HCT116 (cell line): ENCODE measurements at regions not wholly inside any gene's neighbourhood (a gene's known extent, or its start where the extent isn't known, plus 50 kb on each side); places are given as distances from the start of the nearest gene placed in this dataset.

Experiments used
- ATAC-seq: fragments of 200-7000 bp; cut with Tn5 transposase; 2 replicates; pipeline ENCODE4 v1.9.1; 2020; ENCODE audit warnings: mild to moderate bottlenecking, moderate library complexity
- BruUV-seq: library from RNA; stranded (reverse); fragments of 400-500 nt; replicated peaks from 2 replicates; lab custom pipeline; 2021; lab: Mats Ljungman, UMichigan
- CTCF ChIA-PET: fragments of 300-600 bp; sonication (Branson Sonifier 250); formaldehyde crosslinking; loops from one replicate; lab custom pipeline; 2021; ENCODE audit warnings: antibody characterized with exemption; lab: Charles Lee
- POLR2A ChIA-PET: fragments of 300-600, 350-600 bp; sonication (Branson Sonifier 250); formaldehyde crosslinking; loops from one replicate; lab custom pipeline; 2021; ENCODE audit warnings: antibody characterized with exemption; lab: Charles Lee
- RAD21 ChIA-PET, 2 experiments: fragments of 300-600 bp; sonication (Branson Sonifier 250); formaldehyde crosslinking; loops; one replicate each; lab custom pipeline; 2023; ENCODE audit warnings: low total read pairs in 2 of 2; ENCODE audit not compliant: uncharacterized antibody in 2 of 2, unreplicated experiment in 2 of 2, low non-redundant PET in 1 of 2; lab: Charles Lee
- DNase-seq: peaks from one replicate; pipeline ENCODE4 v3.0.0-alpha.2; 2010; ENCODE audit warnings: low read depth, low spot score
- H2AFZ ChIP-seq: fragments of 200-600 bp; shearing (Covaris generic), sonication (generic); 2 replicates; pipeline ENCODE4 v1.6.1; 2017; ENCODE audit warnings: low read depth, mixed run types, mixed read lengths, antibody characterized with exemption, low read length; ENCODE audit not compliant: poor library complexity, severe bottlenecking
- H3K27ac ChIP-seq: 2 replicates; pipeline ENCODE4 v1.5.1; 2012; ENCODE audit warnings: low read depth, low read length
- H3K27me3 ChIP-seq: fragments of 200-600 bp; sonication (generic); 2 replicates; pipeline ENCODE4 v1.6.1; 2016; ENCODE audit warnings: mixed run types, low read length, mixed read lengths; ENCODE audit not compliant: insufficient read depth
- H3K36me3 ChIP-seq, 2 experiments: fragments of 200-500 bp in 1 of 2; fragments of 200-600 bp in 1 of 2; sonication (Bioruptor generic) in 1 of 2; sonication (generic) in 1 of 2; 2 replicates each; pipeline versions ENCODE4 v1.5.1 to v1.6.1; 2014 to 2016; ENCODE audit warnings: low read length in 2 of 2, inconsistent platforms in 1 of 2, mixed read lengths in 1 of 2, mixed run types in 1 of 2; ENCODE audit not compliant: insufficient read depth in 2 of 2, control insufficient read depth in 1 of 2
- H3K4me1 ChIP-seq, 2 experiments: fragments of 200-600 bp in 1 of 2; sonication (generic) in 1 of 2; 2 replicates each; pipeline versions ENCODE4 v1.5.1 to v1.6.1; 2012 to 2017; ENCODE audit warnings: low read length in 2 of 2, inconsistent platforms in 1 of 2, mild to moderate bottlenecking in 1 of 2, mixed read lengths in 1 of 2, mixed run types in 1 of 2, moderate library complexity in 1 of 2; ENCODE audit not compliant: insufficient read depth in 2 of 2, control insufficient read depth in 1 of 2
- H3K4me2 ChIP-seq: fragments of 200-600 bp; sonication (generic); 2 replicates; pipeline ENCODE4 v1.6.1; 2017; ENCODE audit warnings: mixed run types, low read length, mixed read lengths
- H3K4me3 ChIP-seq, 2 experiments: fragments of 200-600 bp in 1 of 2; sonication (generic) in 1 of 2; replicated peaks in 1 of 2; 2 replicates each; pipeline ENCODE4 v1.5.1; 2011 to 2016; ENCODE audit warnings: low read length in 2 of 2, control low read depth in 1 of 2, low read depth in 1 of 2, mild to moderate bottlenecking in 1 of 2, mixed read lengths in 1 of 2, mixed run types in 1 of 2
- H3K79me2 ChIP-seq: fragments of 200-600 bp; sonication (generic); 2 replicates; pipeline ENCODE4 v1.6.1; 2017; ENCODE audit warnings: mild to moderate bottlenecking, mixed run types, low read length, moderate library complexity, mixed read lengths; ENCODE audit not compliant: insufficient read depth
- H3K9ac ChIP-seq: fragments of 200-600 bp; sonication (generic); 2 replicates; pipeline ENCODE4 v1.6.1; 2016; ENCODE audit warnings: low read length, mixed read lengths
- H3K9me2 ChIP-seq: fragments of 200-600 bp; sonication (generic), shearing (Covaris generic); 2 replicates; pipeline ENCODE4 v1.6.1; 2017; ENCODE audit warnings: mixed run types, mild to moderate bottlenecking, moderate library complexity; ENCODE audit not compliant: insufficient read depth
- H3K9me3 ChIP-seq, 2 experiments: fragments of 200-500 bp in 1 of 2; fragments of 200-600 bp in 1 of 2; sonication (Bioruptor generic) in 1 of 2; sonication (generic) in 1 of 2; 2 replicates each; pipeline ENCODE4 v1.6.1; 2014 to 2017; ENCODE audit warnings: low read length in 2 of 2, mixed read lengths in 2 of 2, inconsistent platforms in 1 of 2, low read depth in 1 of 2, mild to moderate bottlenecking in 1 of 2, mixed run types in 1 of 2, moderate library complexity in 1 of 2; ENCODE audit not compliant: control insufficient read depth in 1 of 2, insufficient read depth in 1 of 2
- H4K20me1 ChIP-seq: fragments of 200-600 bp; sonication (generic), shearing (Covaris generic); 2 replicates; pipeline ENCODE4 v1.6.1; 2017; ENCODE audit warnings: mixed run types, mild to moderate bottlenecking, moderate library complexity; ENCODE audit not compliant: insufficient read depth
- ATF3 ChIP-seq: IDR thresholded peaks from 2 replicates; pipeline ENCODE4 v1.6.1; 2012
- CBX3 ChIP-seq: IDR thresholded peaks from 2 replicates; pipeline ENCODE4 v1.6.1; 2012; ENCODE audit warnings: low read depth
- CEBPB ChIP-seq: IDR thresholded peaks from 2 replicates; pipeline ENCODE4 v1.6.1; 2012; ENCODE audit warnings: low read depth
- CTCF ChIP-seq, 3 experiments: fragments of 200-600 bp in 1 of 3; sonication (generic) in 1 of 3; IDR thresholded peaks in 2 of 3; conservative IDR thresholded peaks in 1 of 3; 2 replicates each; pipeline ENCODE4 v1.5.1; 2012 to 2017; ENCODE audit warnings: low read depth in 2 of 3, low read length in 2 of 3, antibody characterized with exemption in 1 of 3, borderline replicate concordance in 1 of 3, control low read depth in 1 of 3, mild to moderate bottlenecking in 1 of 3, mixed read lengths in 1 of 3, mixed run types in 1 of 3, moderate library complexity in 1 of 3; ENCODE audit not compliant: insufficient read depth in 1 of 3
- EGR1 ChIP-seq: IDR thresholded peaks from 2 replicates; pipeline ENCODE4 v1.6.1; 2012; ENCODE audit warnings: low read depth
- ELF1 ChIP-seq: IDR thresholded peaks from 2 replicates; pipeline ENCODE4 v1.6.1; 2012; ENCODE audit warnings: low read depth, borderline replicate concordance
- EZH2 ChIP-seq: fragments of 200-600 bp; sonication (generic); IDR thresholded peaks from 2 replicates; pipeline ENCODE4 v1.6.1; 2017; ENCODE audit warnings: antibody characterized with exemption, mixed run types
- EZH2phosphoT487 ChIP-seq: fragments of 200-600 bp; IDR thresholded peaks from 2 replicates; pipeline ENCODE4 v1.6.1; 2018; ENCODE audit warnings: antibody characterized with exemption, borderline replicate concordance
- JUND ChIP-seq: IDR thresholded peaks from 2 replicates; pipeline ENCODE4 v1.6.1; 2012
- MAX ChIP-seq: IDR thresholded peaks from 2 replicates; pipeline ENCODE4 v1.6.1; 2012
- POLR2AphosphoS5 ChIP-seq: IDR thresholded peaks from 2 replicates; pipeline ENCODE4 v1.6.1; 2011; ENCODE audit warnings: mild to moderate bottlenecking, low read depth, low read length, moderate library complexity
- REST ChIP-seq: IDR thresholded peaks from 2 replicates; pipeline ENCODE4 v1.6.1; 2012; ENCODE audit warnings: low read depth
- SP1 ChIP-seq: IDR thresholded peaks from 2 replicates; pipeline ENCODE4 v1.6.1; 2012; ENCODE audit warnings: low read depth
- YY1 ChIP-seq: IDR thresholded peaks from 2 replicates; pipeline ENCODE4 v1.6.1; 2011; ENCODE audit warnings: low read length, low read depth, moderate library complexity, mild to moderate bottlenecking; ENCODE audit not compliant: insufficient replicate concordance; ENCODE audit errors: extremely low read depth
- ZBTB33 ChIP-seq: IDR thresholded peaks from 2 replicates; pipeline ENCODE4 v1.6.1; 2011; ENCODE audit warnings: mild to moderate bottlenecking, low read length, moderate library complexity; ENCODE audit not compliant: insufficient replicate concordance; ENCODE audit errors: extremely low read depth
- ZFX ChIP-seq: fragments of 450-650 bp; IDR thresholded peaks from 2 replicates; pipeline ENCODE4 v1.6.1; 2017
- ZNF274 ChIP-seq: fragments of 200-500 bp; sonication (Bioruptor generic); IDR thresholded peaks from 2 replicates; pipeline ENCODE4 v1.6.1; 2014; ENCODE audit warnings: mild to moderate bottlenecking, low read depth, low read length, inconsistent platforms
- intact Hi-C: fragments of 100-400 bp; cut with micrococcal nuclease; formaldehyde crosslinking; loops from 2 replicates; pipeline ENCODE4 v1.10.0; 2022

GRCh38 chr6:53735896-53736295 lies 58.9 kb upstream of the LRRC1 start:
- H3K9me3 ChIP-seq: no peaks in the 10 kb centered on the region
- H4K20me1 ChIP-seq: no peaks in the 10 kb centered on the region
- H2AFZ ChIP-seq: peak overlapping the region; percentile 19
- peak overlapping the region; percentile 71 for H3K4me2 ChIP-seq
- H3K9ac ChIP-seq: no peak overlapping the region
- H3K36me3 ChIP-seq: no peaks in the 10 kb centered on the region
- ChIA-PET POLR2A (interaction anchor here (1.1 to 2.3 kb wide), 2 partner anchors 17 to 58 kb away, joined by 4 to 20 read pairs; partner anchors contain the start of gene LRRC1), CTCF (interaction anchor here (2.5 to 3.7 kb wide), 3 partner anchors 10 to 220 kb away, joined by 19 to 27 read pairs (median 22); no protein-coding TSS in a partner anchor), RAD21 (no interaction called here)
- TF ChIP-seq CBX3 (no peak), EZH2phosphoT487 (no peak), ATF3 (no peak), POLR2AphosphoS5 (no peak), YY1 (no peak), CTCF (IDR thresholded peaks at IDR 0.05 in 2 of 3, conservative IDR thresholded peaks at IDR 0.05 in 1 of 3; ENCODE audit: borderline replicate concordance in 1 of 3, insufficient read depth in 1 of 3, low read depth in 2 of 3, low read length in 2 of 3) (no peak), REST (no peak), MAX (no peak), JUND (no peak), ZBTB33 (no peak), EGR1 (no peak), ZFX (no peak), SP1 (no peak), ZNF274 (no peak), EZH2 (no peak), CEBPB (no peak), ELF1 (no peak)
- no peaks in the 10 kb centered on the region for H3K27me3 ChIP-seq
- ATAC-seq (no peak), DNase-seq (no peak)
- no TSS peak for BruUV-seq
- peak overlapping the region; percentile 96 for H3K27ac ChIP-seq
- peaks cover 55 to 62% of the 10 kb centered on the region in 2 experiments for H3K4me1 ChIP-seq
- no peaks in the 10 kb centered on the region for H3K79me2 ChIP-seq
- intact Hi-C loops: loop anchor here (2.0 kb wide), 1 partner anchor 59 kb away; the partner anchor contains the start of gene LRRC1
- no peak overlapping the region for H3K4me3 ChIP-seq
- no peaks in the 10 kb centered on the region for H3K9me2 ChIP-seq
